Keratinocyte (primary cell): ENCODE measurements at regions not wholly inside any gene's neighbourhood (a gene's known extent, or its start where the extent isn't known, plus 50 kb on each side); places are given as distances from the start of the nearest gene placed in this dataset.

Experiments
- DNase-seq: peaks from one replicate; pipeline ENCODE4 v3.0.0-alpha.2; 2011; ENCODE audit warnings: low read depth, missing footprints, low spot score
- FAIRE-seq: peaks from 2 replicates; lab custom pipeline; 2011; peaks lifted over from hg19 to GRCh38; lab: Jason Lieb, UNC
- H2AFZ ChIP-seq: 2 replicates; pipeline ENCODE4 v1.6.0; 2012; ENCODE audit warnings: low read length, control low read depth, inconsistent platforms; ENCODE audit not compliant: control insufficient read depth
- H3K27ac ChIP-seq: 2 replicates; pipeline ENCODE4 v1.5.1; 2011; ENCODE audit warnings: low read length; ENCODE audit not compliant: control insufficient read depth, insufficient read depth
- H3K27me3 ChIP-seq: 3 replicates; pipeline ENCODE4 v1.6.0; 2011; ENCODE audit warnings: low read length; ENCODE audit not compliant: control insufficient read depth, insufficient read depth; ENCODE audit errors: extremely low read depth
- H3K36me3 ChIP-seq, 2 experiments: 2 replicates in 1 of 2; 3 replicates in 1 of 2; pipeline ENCODE4 v1.5.1; 2011; ENCODE audit warnings: low read length in 2 of 2, mild to moderate bottlenecking in 1 of 2; ENCODE audit not compliant: control insufficient read depth in 2 of 2, insufficient read depth in 2 of 2; ENCODE audit errors: extremely low read depth in 1 of 2
- H3K4me1 ChIP-seq: 3 replicates; pipeline ENCODE4 v1.5.1; 2011; ENCODE audit warnings: low read length; ENCODE audit not compliant: control insufficient read depth, insufficient read depth; ENCODE audit errors: extremely low read depth
- H3K4me2 ChIP-seq: 3 replicates; pipeline ENCODE4 v1.6.0; 2011; ENCODE audit warnings: low read depth, low read length; ENCODE audit not compliant: control insufficient read depth, insufficient read depth; ENCODE audit errors: extremely low read depth
- H3K4me3 ChIP-seq, 3 experiments: fragments of 200-600 bp in 1 of 3; sonication (generic) in 1 of 3; 2 replicates in 2 of 3; 3 replicates in 1 of 3; pipeline ENCODE4 v1.5.1; 2011 to 2016; ENCODE audit warnings: low read length in 3 of 3, mild to moderate bottlenecking in 3 of 3, control low read depth in 2 of 3, inconsistent platforms in 1 of 3, low read depth in 1 of 3, mixed read lengths in 1 of 3, mixed run types in 1 of 3, moderate library complexity in 1 of 3; ENCODE audit not compliant: control insufficient read depth in 2 of 3, insufficient read depth in 2 of 3; ENCODE audit errors: extremely low read depth in 1 of 3
- H3K79me2 ChIP-seq: 2 replicates; pipeline ENCODE4 v1.6.0; 2012; ENCODE audit warnings: low read length; ENCODE audit not compliant: control insufficient read depth, insufficient read depth
- H3K9ac ChIP-seq: 3 replicates; pipeline ENCODE4 v1.6.0; 2011; ENCODE audit warnings: low read length; ENCODE audit not compliant: control insufficient read depth, insufficient read depth; ENCODE audit errors: extremely low read depth
- H3K9me1 ChIP-seq: 3 replicates; pipeline ENCODE4 v1.6.0; 2011; ENCODE audit warnings: low read length; ENCODE audit not compliant: control insufficient read depth, insufficient read depth; ENCODE audit errors: extremely low read depth
- H3K9me3 ChIP-seq: 2 replicates; pipeline ENCODE4 v1.5.1; 2012; ENCODE audit warnings: low read depth, low read length; ENCODE audit not compliant: control insufficient read depth
- H4K20me1 ChIP-seq: 3 replicates; pipeline ENCODE4 v1.6.0; 2011; ENCODE audit warnings: low read length; ENCODE audit not compliant: control insufficient read depth, insufficient read depth; ENCODE audit errors: extremely low read depth
- EZH2 ChIP-seq: IDR thresholded peaks from one replicate; pipeline ENCODE4 v1.6.1; 2012; ENCODE audit warnings: inconsistent platforms, mild to moderate bottlenecking, low read length, moderate library complexity
- dilution Hi-C: fragments of 300-500 bp; cut with MboI; formaldehyde crosslinking; loops from one replicate; pipeline ENCODE4 v1.7.0; 2020; ENCODE audit warnings: low sequenced_read_pairs; ENCODE audit not compliant: extremely low pct_ligation_motif_present
- TF ChIP-seq, protein P1 (sequence below), 3 experiments: IDR thresholded peaks in 1 of 3; conservative IDR thresholded peaks in 1 of 3; optimal IDR thresholded peaks in 1 of 3; 2 replicates in 2 of 3; 3 replicates in 1 of 3; pipeline versions ENCODE3 to v1.5.1; 2011; ENCODE audit warnings: low read length in 3 of 3, mild to moderate bottlenecking in 3 of 3, moderate library complexity in 2 of 3, control low read depth in 1 of 3, inconsistent platforms in 1 of 3; ENCODE audit not compliant: insufficient read depth in 2 of 3; ENCODE audit errors: extremely low read depth in 1 of 3

DNA sequence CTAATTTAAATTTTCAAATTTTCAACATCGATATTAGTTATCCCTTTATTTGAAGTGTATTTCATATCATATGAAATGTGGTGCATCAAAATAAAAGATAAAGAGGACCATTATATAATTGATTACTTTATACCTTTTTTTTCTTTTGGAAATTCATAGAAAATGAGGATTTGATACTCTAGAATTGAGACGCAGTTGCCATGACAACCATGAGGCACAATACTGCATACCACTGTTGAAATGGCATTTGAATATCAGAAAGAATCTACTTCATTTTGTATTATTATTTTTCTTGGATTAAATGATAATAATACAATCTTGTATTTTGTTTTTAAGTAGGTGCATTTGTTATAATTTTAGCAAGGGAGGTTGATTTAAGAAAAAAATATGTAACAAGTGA is 323.1 kb downstream of the PCDH18 start:
- dilution Hi-C loops: no loop called here
- TF ChIP-seq, protein P1, sequence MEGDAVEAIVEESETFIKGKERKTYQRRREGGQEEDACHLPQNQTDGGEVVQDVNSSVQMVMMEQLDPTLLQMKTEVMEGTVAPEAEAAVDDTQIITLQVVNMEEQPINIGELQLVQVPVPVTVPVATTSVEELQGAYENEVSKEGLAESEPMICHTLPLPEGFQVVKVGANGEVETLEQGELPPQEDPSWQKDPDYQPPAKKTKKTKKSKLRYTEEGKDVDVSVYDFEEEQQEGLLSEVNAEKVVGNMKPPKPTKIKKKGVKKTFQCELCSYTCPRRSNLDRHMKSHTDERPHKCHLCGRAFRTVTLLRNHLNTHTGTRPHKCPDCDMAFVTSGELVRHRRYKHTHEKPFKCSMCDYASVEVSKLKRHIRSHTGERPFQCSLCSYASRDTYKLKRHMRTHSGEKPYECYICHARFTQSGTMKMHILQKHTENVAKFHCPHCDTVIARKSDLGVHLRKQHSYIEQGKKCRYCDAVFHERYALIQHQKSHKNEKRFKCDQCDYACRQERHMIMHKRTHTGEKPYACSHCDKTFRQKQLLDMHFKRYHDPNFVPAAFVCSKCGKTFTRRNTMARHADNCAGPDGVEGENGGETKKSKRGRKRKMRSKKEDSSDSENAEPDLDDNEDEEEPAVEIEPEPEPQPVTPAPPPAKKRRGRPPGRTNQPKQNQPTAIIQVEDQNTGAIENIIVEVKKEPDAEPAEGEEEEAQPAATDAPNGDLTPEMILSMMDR (optimal IDR thresholded peaks at IDR 0.05 in 1 of 3, IDR thresholded peaks at IDR 0.05 in 1 of 3, conservative IDR thresholded peaks at IDR 0.05 in 1 of 3; ENCODE audit: extremely low read depth in 1 of 3, insufficient read depth in 2 of 3, low read length in 3 of 3): no peak
- TF ChIP-seq EZH2: no peak
- H3K9me1 ChIP-seq: no peaks in the 10 kb centered on the region
- H3K27me3 ChIP-seq: no peaks in the 10 kb centered on the region
- H3K4me3 ChIP-seq: no peak overlapping the region
- no peaks in the 10 kb centered on the region for H3K4me1 ChIP-seq
- H3K9ac ChIP-seq: no peak overlapping the region
- FAIRE-seq: no peak
- no peak for DNase-seq
- H3K9me3 ChIP-seq: no peaks in the 10 kb centered on the region
- no peaks in the 10 kb centered on the region for H3K36me3 ChIP-seq
- H3K79me2 ChIP-seq: no peaks in the 10 kb centered on the region
- H3K4me2 ChIP-seq: no peak overlapping the region
- no peak overlapping the region for H2AFZ ChIP-seq
- no peak overlapping the region for H3K27ac ChIP-seq
- H4K20me1 ChIP-seq: no peaks in the 10 kb centered on the region

- FAIRE-seq: no peak
These were observed 325.5 kb downstream of the PCDH18 start for GRCh38 chr4:137206781-137207180.

More at GRCh38 chr4:137206781-137207180, 325.5 kb downstream of the PCDH18 start:
- no peaks in the 10 kb centered on the region for H3K9me3 ChIP-seq
- TF ChIP-seq, protein P1 (optimal IDR thresholded peaks at IDR 0.05 in 1 of 3, IDR thresholded peaks at IDR 0.05 in 1 of 3, conservative IDR thresholded peaks at IDR 0.05 in 1 of 3; ENCODE audit: extremely low read depth in 1 of 3, insufficient read depth in 2 of 3, low read length in 3 of 3): no peak
- TF ChIP-seq EZH2: no peak
- H3K79me2 ChIP-seq: no peaks in the 10 kb centered on the region
- H3K4me3 ChIP-seq: no peak overlapping the region
- no peaks in the 10 kb centered on the region for H3K27me3 ChIP-seq
- no peaks in the 10 kb centered on the region for H3K9me1 ChIP-seq
- H3K4me2 ChIP-seq: no peak overlapping the region
- H4K20me1 ChIP-seq: no peaks in the 10 kb centered on the region
- DNase-seq: no peak
- no peaks in the 10 kb centered on the region for H3K4me1 ChIP-seq
- H3K9ac ChIP-seq: no peak overlapping the region
- no peak overlapping the region for H2AFZ ChIP-seq
- dilution Hi-C loops: no loop called here
- H3K36me3 ChIP-seq: no peaks in the 10 kb centered on the region
- no peak overlapping the region for H3K27ac ChIP-seq
